GM19467 (cell line): ENCODE measurements at regions not wholly inside any gene's neighbourhood (a gene's known extent, or its start where the extent isn't known, plus 50 kb on each side); places are given as distances from the start of the nearest gene placed in this dataset.
"Not testable (repeated sequence)": the region's sequence is repeated elsewhere in the genome, so short reads cannot be mapped to it uniquely, and the experiment has no call there.

Experiments used
- ATAC-seq: cut with Tn5 transposase; IDR thresholded peaks from one replicate; pipeline ENCODE4 v1.9.1; 2021; ENCODE audit warnings: mild to moderate bottlenecking, moderate library complexity; ENCODE audit not compliant: unreplicated experiment

- ATAC-seq = not testable (repeated sequence)
Observed at GRCh38 chrX:66692512-66692911, 53.6 kb upstream of the EDA2R start.
